Right ventricle myocardium inferior (tissue), 1 donor: ENCODE measurements at regions not wholly inside any gene's neighbourhood (a gene's known extent, or its start where the extent isn't known, plus 50 kb on each side); places are given as distances from the start of the nearest gene placed in this dataset.

Experiments used
- ATAC-seq: fragments of 200-7000 bp; cut with Tn5 transposase; one replicate; pipeline ENCODE4 v1.9.1; 2020; ENCODE audit warnings: mild to moderate bottlenecking, moderate library complexity
- DNase-seq: peaks from one replicate; pipeline ENCODE4 v3.0.0; 2021; ENCODE audit errors: missing footprints
- intact Hi-C: fragments of 100-400 bp; cut with DNase I; formaldehyde crosslinking; loops from one replicate; pipeline ENCODE4 v1.11.0; 2022
- donor health status: DM: no; HTN: yes; CAD: no; lungs with severe emphysema.

GRCh38 chr2:129782633-129782990 lies 196.9 kb upstream of the RAB6C start:
- DNase-seq (no peak), ATAC-seq (no peak)
- intact Hi-C loops = no loop called here

GRCh38 chr2:129784486-129784885 lies 195.0 kb upstream of the RAB6C start:
- intact Hi-C loops = no loop called here
- no peak for DNase-seq
- ATAC-seq = no peak

- intact Hi-C loops = no loop called here
- ATAC-seq = no peak
- no peak for DNase-seq
These were observed 187.8 kb upstream of the RAB6C start for GRCh38 chr2:129791712-129792111.

- ATAC-seq (no peak), DNase-seq (no peak)
- intact Hi-C loops = no loop called here
These were observed 186.0 kb upstream of the RAB6C start for GRCh38 chr2:129793431-129793902.

GRCh38 chr2:129794116-129794515 lies 185.3 kb upstream of the RAB6C start:
- ATAC-seq (no peak), DNase-seq (no peak)

GRCh38 chr2:129794540-129794939 lies 184.9 kb upstream of the RAB6C start:
- no peak for DNase-seq
- intact Hi-C loops = no loop called here
- no peak for ATAC-seq

More at GRCh38 chr2:129794116-129794515, 185.3 kb upstream of the RAB6C start:
- intact Hi-C loops = no loop called here

GRCh38 chr2:129796225-129796624 lies 183.2 kb upstream of the RAB6C start:
- intact Hi-C loops = no loop called here
- ATAC-seq (no peak), DNase-seq (no peak)

- ATAC-seq = no peak
- no peak for DNase-seq
- intact Hi-C loops = no loop called here
These were observed 182.5 kb upstream of the RAB6C start for GRCh38 chr2:129796801-129797488.

- DNase-seq (no peak), ATAC-seq (no peak)
- intact Hi-C loops = no loop called here
These were observed 181.8 kb upstream of the RAB6C start for GRCh38 chr2:129797489-129798300.

GRCh38 chr2:129798301-129798581 lies 181.2 kb upstream of the RAB6C start:
- no peak for DNase-seq
- intact Hi-C loops = no loop called here
- ATAC-seq = no peak

- DNase-seq (no peak), ATAC-seq (no peak)
- intact Hi-C loops = no loop called here
These were observed 180.8 kb upstream of the RAB6C start for GRCh38 chr2:129798626-129799025.

GRCh38 chr2:129799036-129799958 lies 180.2 kb upstream of the RAB6C start:
- no peak for ATAC-seq
- intact Hi-C loops = no loop called here
- DNase-seq = no peak

GRCh38 chr2:129800285-129800684 lies 179.2 kb upstream of the RAB6C start:
- DNase-seq (no peak), ATAC-seq (no peak)
- intact Hi-C loops = no loop called here

- no peak for DNase-seq
- ATAC-seq = no peak
- intact Hi-C loops = no loop called here
These were observed 178.8 kb upstream of the RAB6C start for GRCh38 chr2:129800686-129801085.

- ATAC-seq (no peak), DNase-seq (no peak)
- intact Hi-C loops = no loop called here
These were observed 177.9 kb upstream of the RAB6C start for GRCh38 chr2:129801575-129801974.

GRCh38 chr2:129802290-129802689 lies 177.2 kb upstream of the RAB6C start:
- ATAC-seq (no peak), DNase-seq (no peak)
- intact Hi-C loops = no loop called here

GRCh38 chr2:129803032-129803431 lies 176.4 kb upstream of the RAB6C start:
- ATAC-seq = no peak
- DNase-seq = no peak
- intact Hi-C loops = no loop called here

- intact Hi-C loops = no loop called here
These were observed 175.6 kb upstream of the RAB6C start for GRCh38 chr2:129803871-129804270.

GRCh38 chr2:129805899-129806298 lies 173.6 kb upstream of the RAB6C start:
- ATAC-seq (no peak), DNase-seq (no peak)
- intact Hi-C loops = no loop called here

More at GRCh38 chr2:129803871-129804270, 175.6 kb upstream of the RAB6C start:
- ATAC-seq = no peak
- no peak for DNase-seq

- DNase-seq (no peak), ATAC-seq (no peak)
- intact Hi-C loops = no loop called here
These were observed 173.1 kb upstream of the RAB6C start for GRCh38 chr2:129806317-129806716.
